GM12878 (cell line): ENCODE measurements at regions not wholly inside any gene's neighbourhood (a gene's known extent, or its start where the extent isn't known, plus 50 kb on each side); places are given as distances from the start of the nearest gene placed in this dataset.

Source experiments
- ATAC-seq: fragments of 200-7000 bp; cut with Tn5 transposase; 3 replicates; pipeline ENCODE4 v1.9.1; 2020; ENCODE audit warnings: mild to moderate bottlenecking, moderate library complexity
- BruUV-seq: library from RNA; stranded (reverse); fragments of 400-500 nt; replicated peaks from 2 replicates; lab custom pipeline; 2021; lab: Mats Ljungman, UMichigan
- CTCF ChIA-PET: fragments of 300-600 bp; sonication (Branson Sonifier 250); formaldehyde crosslinking; extraction: SDS; loops from one replicate; lab custom pipeline; 2021; ENCODE audit warnings: inconsistent platforms; lab: Yijun Ruan, JAX
- POLR2A ChIA-PET: fragments of 350-600 bp; formaldehyde crosslinking; extraction: SDS; loops from one replicate; lab custom pipeline; 2021; ENCODE audit warnings: inconsistent platforms; lab: Charles Lee
- RAD21 ChIA-PET: fragments of 300-600 bp; sonication (Branson Sonifier 250); formaldehyde crosslinking; loops from one replicate; lab custom pipeline; 2023; ENCODE audit warnings: antibody characterized with exemption; ENCODE audit not compliant: unreplicated experiment; lab: Charles Lee
- SMC1A ChIA-PET: fragments of 300-600 bp; sonication (Branson Sonifier 250); formaldehyde crosslinking; loops from one replicate; lab custom pipeline; 2023; ENCODE audit not compliant: unreplicated experiment, uncharacterized antibody; lab: Charles Lee
- DNase-seq: peaks from one replicate; pipeline ENCODE4 v3.0.0-alpha.2; 2011; ENCODE audit warnings: low read depth, low spot score
- FAIRE-seq: peaks from 3 replicates; lab custom pipeline; 2011; peaks lifted over from hg19 to GRCh38; lab: Jason Lieb, UNC
- H2AFZ ChIP-seq: 2 replicates; pipeline ENCODE4 v1.6.0; 2011; ENCODE audit warnings: low read depth, low read length, control low read depth; ENCODE audit not compliant: control insufficient read depth
- H3K27ac ChIP-seq: 2 replicates; pipeline ENCODE4 v1.5.1; 2011; ENCODE audit warnings: control low read depth; ENCODE audit not compliant: control insufficient read depth, insufficient read depth
- H3K27me3 ChIP-seq, 2 experiments: replicated peaks in 1 of 2; 2 replicates each; pipeline versions ENCODE4 v1.6.0 to v1.6.1; 2011; ENCODE audit warnings: low read length in 1 of 2; ENCODE audit not compliant: control insufficient read depth in 2 of 2, insufficient read depth in 2 of 2
- H3K36me3 ChIP-seq, 2 experiments: 2 replicates each; pipeline ENCODE4 v1.5.1; 2011; ENCODE audit warnings: low read length in 1 of 2; ENCODE audit not compliant: control insufficient read depth in 2 of 2, insufficient read depth in 2 of 2
- H3K4me1 ChIP-seq: 2 replicates; pipeline ENCODE4 v1.6.1; 2011; ENCODE audit warnings: mild to moderate bottlenecking, low read length, moderate library complexity, mixed read lengths; ENCODE audit not compliant: control insufficient read depth, insufficient read depth
- H3K4me2 ChIP-seq: 2 replicates; pipeline ENCODE4 v1.6.0; 2011; ENCODE audit warnings: control low read depth; ENCODE audit not compliant: control insufficient read depth, insufficient read depth
- H3K4me3 ChIP-seq: fragments of 200-600 bp; sonication (generic); 2 replicates; pipeline ENCODE4 v1.5.1; 2016
- H3K79me2 ChIP-seq: 2 replicates; pipeline ENCODE4 v1.6.0; 2011; ENCODE audit warnings: low read length; ENCODE audit not compliant: control insufficient read depth, insufficient read depth
- H3K9ac ChIP-seq: 2 replicates; pipeline ENCODE4 v1.8.0; 2011; ENCODE audit warnings: low read length, control low read depth, mixed read lengths; ENCODE audit not compliant: control insufficient read depth, insufficient read depth
- H3K9me3 ChIP-seq: replicated peaks from 3 replicates; pipeline ENCODE4 v1.5.1; 2011; ENCODE audit warnings: mild to moderate bottlenecking, low read length; ENCODE audit not compliant: control insufficient read depth, insufficient read depth
- H4K20me1 ChIP-seq: 2 replicates; pipeline ENCODE4 v1.6.0; 2011; ENCODE audit not compliant: control insufficient read depth, insufficient read depth
- ELK1 ChIP-seq: IDR thresholded peaks from 2 replicates; pipeline ENCODE4 v1.6.1; 2012; ENCODE audit warnings: low read depth, low read length, improper control_type of control experiment
- GABPA ChIP-seq: IDR thresholded peaks from 2 replicates; pipeline ENCODE4 v1.6.1; 2014; ENCODE audit warnings: antibody characterized with exemption, low read depth, mild to moderate bottlenecking, inconsistent platforms
- JUND ChIP-seq: IDR thresholded peaks from 2 replicates; pipeline ENCODE4 v1.6.1; 2012; ENCODE audit warnings: low read depth, mild to moderate bottlenecking, low read length, improper control_type of control experiment, moderate library complexity
- RUNX3 ChIP-seq: IDR thresholded peaks from 2 replicates; pipeline ENCODE4 v1.6.1; 2012; ENCODE audit warnings: low read length, inconsistent platforms
- SPI1 ChIP-seq: IDR thresholded peaks from 2 replicates; pipeline ENCODE4 v1.6.1; 2011; ENCODE audit warnings: low read depth, mild to moderate bottlenecking, low read length, moderate library complexity, borderline replicate concordance; ENCODE audit not compliant: insufficient read depth
- TARDBP ChIP-seq: IDR thresholded peaks from 2 replicates; pipeline ENCODE4 v1.6.1; 2016; ENCODE audit warnings: borderline replicate concordance
- WGBS: methylation state at CpG from one replicate; pipeline ENCODE4 v1.1.6; 2016; ENCODE audit warnings: low lambda C conversion rate; ENCODE audit not compliant: insufficient replicate concordance, insufficient coverage; ENCODE audit errors: missing lambda C conversion rate; 5-methylcytosine and 5-hydroxymethylcytosine counted together
- in situ Hi-C: fragments of 300-500 bp; cut with MboI; formaldehyde crosslinking; loops from 9 replicates; pipeline ENCODE4 v1.14.3; 2018; ENCODE audit warnings: mixed read lengths
- intact Hi-C: fragments of 100-400 bp; cut with micrococcal nuclease; formaldehyde crosslinking; loops from one replicate; pipeline ENCODE4 v1.14.2; 2022; ENCODE audit not compliant: unreplicated experiment
- TF ChIP-seq, protein P1 (sequence below): fragments of 150-350 bp; IDR thresholded peaks from 2 replicates; pipeline ENCODE4 v1.6.1; 2014; ENCODE audit warnings: mild to moderate bottlenecking, low read depth, low read length

DNA sequence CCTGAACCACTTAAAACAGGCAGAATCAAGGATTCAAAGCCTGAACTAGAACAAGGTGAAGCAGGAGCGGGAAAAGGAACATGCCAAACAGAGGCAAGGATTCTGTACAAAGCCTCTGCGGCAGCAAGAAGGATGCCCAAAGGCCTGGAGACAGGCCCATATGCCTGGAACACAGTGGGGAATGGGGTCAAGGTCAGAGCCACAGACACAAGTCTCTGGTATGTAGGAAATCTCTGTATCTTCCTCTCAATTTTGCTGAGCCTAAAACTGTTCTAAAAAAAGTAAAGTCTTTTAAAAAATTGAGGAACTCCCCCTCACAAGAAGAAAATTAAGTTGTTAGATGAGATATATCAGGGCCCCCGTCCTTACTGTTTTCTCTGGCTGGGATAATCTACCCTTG, 175.9 kb upstream of the GHITM start:
- Histone ChIP-seq H3K27me3 (no peaks in the 10 kb centered on the region), H2AFZ (no peak overlapping the region), H3K4me2 (no peak overlapping the region), H3K9me3 (no peaks in the 10 kb centered on the region; the same call in 2 of the 3 replicates), H3K36me3 (no peaks in the 10 kb centered on the region), H3K27ac (no peak overlapping the region), H3K4me3 (no peak overlapping the region), H3K9ac (no peak overlapping the region), H4K20me1 (no peaks in the 10 kb centered on the region), H3K4me1 (no peaks in the 10 kb centered on the region), H3K79me2 (no peaks in the 10 kb centered on the region)
- CTCF ChIA-PET = no interaction called here
- SMC1A ChIA-PET = interaction anchor here (0.9 kb wide), 1 partner anchor 34 kb away, joined by 3 read pairs; no protein-coding TSS in a partner anchor
- TF ChIP-seq, protein P1, sequence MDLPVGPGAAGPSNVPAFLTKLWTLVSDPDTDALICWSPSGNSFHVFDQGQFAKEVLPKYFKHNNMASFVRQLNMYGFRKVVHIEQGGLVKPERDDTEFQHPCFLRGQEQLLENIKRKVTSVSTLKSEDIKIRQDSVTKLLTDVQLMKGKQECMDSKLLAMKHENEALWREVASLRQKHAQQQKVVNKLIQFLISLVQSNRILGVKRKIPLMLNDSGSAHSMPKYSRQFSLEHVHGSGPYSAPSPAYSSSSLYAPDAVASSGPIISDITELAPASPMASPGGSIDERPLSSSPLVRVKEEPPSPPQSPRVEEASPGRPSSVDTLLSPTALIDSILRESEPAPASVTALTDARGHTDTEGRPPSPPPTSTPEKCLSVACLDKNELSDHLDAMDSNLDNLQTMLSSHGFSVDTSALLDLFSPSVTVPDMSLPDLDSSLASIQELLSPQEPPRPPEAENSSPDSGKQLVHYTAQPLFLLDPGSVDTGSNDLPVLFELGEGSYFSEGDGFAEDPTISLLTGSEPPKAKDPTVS = no peak
- TF ChIP-seq SPI1 (no peak), ELK1 (no peak), RUNX3 (no peak), TARDBP (no peak), JUND (no peak), GABPA (no peak)
- no peak for ATAC-seq
- no TSS peak for BruUV-seq
- no peak for DNase-seq
- no peak for FAIRE-seq
- POLR2A ChIA-PET = no interaction called here
- in situ Hi-C loops (no loop called here), intact Hi-C loops (no loop called here)
- RAD21 ChIA-PET = no interaction called here
- 18% methylated on average over 3 of the region's 3 CpGs for WGBS
